HCT116 (cell line): ENCODE measurements at regions not wholly inside any gene's neighbourhood (a gene's known extent, or its start where the extent isn't known, plus 50 kb on each side); places are given as distances from the start of the nearest gene placed in this dataset.

Experiments
- ATAC-seq: fragments of 200-7000 bp; cut with Tn5 transposase; 2 replicates; pipeline ENCODE4 v1.9.1; 2020; ENCODE audit warnings: mild to moderate bottlenecking, moderate library complexity
- BruUV-seq: library from RNA; stranded (reverse); fragments of 400-500 nt; replicated peaks from 2 replicates; lab custom pipeline; 2021; lab: Mats Ljungman, UMichigan
- CTCF ChIA-PET: fragments of 300-600 bp; sonication (Branson Sonifier 250); formaldehyde crosslinking; loops from one replicate; lab custom pipeline; 2021; ENCODE audit warnings: antibody characterized with exemption; lab: Charles Lee
- POLR2A ChIA-PET: fragments of 300-600, 350-600 bp; sonication (Branson Sonifier 250); formaldehyde crosslinking; loops from one replicate; lab custom pipeline; 2021; ENCODE audit warnings: antibody characterized with exemption; lab: Charles Lee
- RAD21 ChIA-PET, 2 experiments: fragments of 300-600 bp; sonication (Branson Sonifier 250); formaldehyde crosslinking; loops; one replicate each; lab custom pipeline; 2023; ENCODE audit warnings: low total read pairs in 2 of 2; ENCODE audit not compliant: uncharacterized antibody in 2 of 2, unreplicated experiment in 2 of 2, low non-redundant PET in 1 of 2; lab: Charles Lee
- DNase-seq: peaks from one replicate; pipeline ENCODE4 v3.0.0-alpha.2; 2010; ENCODE audit warnings: low read depth, low spot score
- H2AFZ ChIP-seq: fragments of 200-600 bp; shearing (Covaris generic), sonication (generic); 2 replicates; pipeline ENCODE4 v1.6.1; 2017; ENCODE audit warnings: low read depth, mixed run types, mixed read lengths, antibody characterized with exemption, low read length; ENCODE audit not compliant: poor library complexity, severe bottlenecking
- H3K27ac ChIP-seq: 2 replicates; pipeline ENCODE4 v1.5.1; 2012; ENCODE audit warnings: low read depth, low read length
- H3K27me3 ChIP-seq: fragments of 200-600 bp; sonication (generic); 2 replicates; pipeline ENCODE4 v1.6.1; 2016; ENCODE audit warnings: mixed run types, low read length, mixed read lengths; ENCODE audit not compliant: insufficient read depth
- H3K36me3 ChIP-seq, 2 experiments: fragments of 200-500 bp in 1 of 2; fragments of 200-600 bp in 1 of 2; sonication (Bioruptor generic) in 1 of 2; sonication (generic) in 1 of 2; 2 replicates each; pipeline versions ENCODE4 v1.5.1 to v1.6.1; 2014 to 2016; ENCODE audit warnings: low read length in 2 of 2, inconsistent platforms in 1 of 2, mixed read lengths in 1 of 2, mixed run types in 1 of 2; ENCODE audit not compliant: insufficient read depth in 2 of 2, control insufficient read depth in 1 of 2
- H3K4me1 ChIP-seq, 2 experiments: fragments of 200-600 bp in 1 of 2; sonication (generic) in 1 of 2; 2 replicates each; pipeline versions ENCODE4 v1.5.1 to v1.6.1; 2012 to 2017; ENCODE audit warnings: low read length in 2 of 2, inconsistent platforms in 1 of 2, mild to moderate bottlenecking in 1 of 2, mixed read lengths in 1 of 2, mixed run types in 1 of 2, moderate library complexity in 1 of 2; ENCODE audit not compliant: insufficient read depth in 2 of 2, control insufficient read depth in 1 of 2
- H3K4me2 ChIP-seq: fragments of 200-600 bp; sonication (generic); 2 replicates; pipeline ENCODE4 v1.6.1; 2017; ENCODE audit warnings: mixed run types, low read length, mixed read lengths
- H3K4me3 ChIP-seq, 2 experiments: fragments of 200-600 bp in 1 of 2; sonication (generic) in 1 of 2; replicated peaks in 1 of 2; 2 replicates each; pipeline ENCODE4 v1.5.1; 2011 to 2016; ENCODE audit warnings: low read length in 2 of 2, control low read depth in 1 of 2, low read depth in 1 of 2, mild to moderate bottlenecking in 1 of 2, mixed read lengths in 1 of 2, mixed run types in 1 of 2
- H3K79me2 ChIP-seq: fragments of 200-600 bp; sonication (generic); 2 replicates; pipeline ENCODE4 v1.6.1; 2017; ENCODE audit warnings: mild to moderate bottlenecking, mixed run types, low read length, moderate library complexity, mixed read lengths; ENCODE audit not compliant: insufficient read depth
- H3K9ac ChIP-seq: fragments of 200-600 bp; sonication (generic); 2 replicates; pipeline ENCODE4 v1.6.1; 2016; ENCODE audit warnings: low read length, mixed read lengths
- H3K9me2 ChIP-seq: fragments of 200-600 bp; sonication (generic), shearing (Covaris generic); 2 replicates; pipeline ENCODE4 v1.6.1; 2017; ENCODE audit warnings: mixed run types, mild to moderate bottlenecking, moderate library complexity; ENCODE audit not compliant: insufficient read depth
- H3K9me3 ChIP-seq, 2 experiments: fragments of 200-500 bp in 1 of 2; fragments of 200-600 bp in 1 of 2; sonication (Bioruptor generic) in 1 of 2; sonication (generic) in 1 of 2; 2 replicates each; pipeline ENCODE4 v1.6.1; 2014 to 2017; ENCODE audit warnings: low read length in 2 of 2, mixed read lengths in 2 of 2, inconsistent platforms in 1 of 2, low read depth in 1 of 2, mild to moderate bottlenecking in 1 of 2, mixed run types in 1 of 2, moderate library complexity in 1 of 2; ENCODE audit not compliant: control insufficient read depth in 1 of 2, insufficient read depth in 1 of 2
- H4K20me1 ChIP-seq: fragments of 200-600 bp; sonication (generic), shearing (Covaris generic); 2 replicates; pipeline ENCODE4 v1.6.1; 2017; ENCODE audit warnings: mixed run types, mild to moderate bottlenecking, moderate library complexity; ENCODE audit not compliant: insufficient read depth
- EGR1 ChIP-seq: IDR thresholded peaks from 2 replicates; pipeline ENCODE4 v1.6.1; 2012; ENCODE audit warnings: low read depth
- TCF7L2 ChIP-seq: IDR thresholded peaks from 2 replicates; pipeline ENCODE4 v1.7.0; 2011; ENCODE audit warnings: borderline replicate concordance, inconsistent platforms; ENCODE audit not compliant: insufficient read depth, insufficient read length; ENCODE audit errors: extremely low read depth
- ZFX ChIP-seq: fragments of 450-650 bp; IDR thresholded peaks from 2 replicates; pipeline ENCODE4 v1.6.1; 2017
- ZNF274 ChIP-seq: fragments of 200-500 bp; sonication (Bioruptor generic); IDR thresholded peaks from 2 replicates; pipeline ENCODE4 v1.6.1; 2014; ENCODE audit warnings: mild to moderate bottlenecking, low read depth, low read length, inconsistent platforms
- intact Hi-C: fragments of 100-400 bp; cut with micrococcal nuclease; formaldehyde crosslinking; loops from 2 replicates; pipeline ENCODE4 v1.10.0; 2022
- TF ChIP-seq, protein P1 (sequence below): IDR thresholded peaks from 2 replicates; pipeline ENCODE4 v1.6.1; 2012
- TF ChIP-seq, protein P2 (sequence below): IDR thresholded peaks from 2 replicates; pipeline ENCODE4 v1.6.1; 2011; ENCODE audit warnings: mild to moderate bottlenecking, low read length, moderate library complexity; ENCODE audit not compliant: insufficient replicate concordance; ENCODE audit errors: extremely low read depth

DNA sequence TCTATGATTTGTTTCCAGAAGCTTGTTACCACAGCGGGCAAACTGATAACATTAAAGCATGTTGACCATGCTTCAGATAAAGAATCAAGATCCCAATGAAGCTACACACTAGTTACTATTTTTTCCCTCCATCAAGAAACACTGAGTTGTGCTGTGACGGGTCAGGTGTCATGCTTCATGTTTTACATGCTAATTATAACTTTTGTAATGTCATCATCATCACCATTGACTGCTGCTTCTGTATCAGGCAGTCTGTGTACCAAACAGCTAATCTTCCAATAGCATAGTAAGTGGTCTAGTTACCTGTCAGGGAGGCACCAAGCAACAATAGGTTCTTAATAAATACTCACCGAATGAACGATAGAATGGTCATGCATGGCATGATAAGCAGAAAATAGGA, 388.1 kb downstream of the THBS2 start:
- H3K9ac ChIP-seq = no peak overlapping the region
- BruUV-seq = no TSS peak
- H2AFZ ChIP-seq = no peak overlapping the region
- no peak overlapping the region for H3K4me2 ChIP-seq
- DNase-seq (no peak), ATAC-seq (no peak)
- intact Hi-C loops = no loop called here
- H3K4me3 ChIP-seq = no peak overlapping the region
- no peaks in the 10 kb centered on the region for H4K20me1 ChIP-seq
- H3K9me3 ChIP-seq = no peaks in the 10 kb centered on the region
- TF ChIP-seq TCF7L2 (no peak), EGR1 (no peak), ZNF274 (no peak), ZFX (no peak)
- TF ChIP-seq, protein P1, sequence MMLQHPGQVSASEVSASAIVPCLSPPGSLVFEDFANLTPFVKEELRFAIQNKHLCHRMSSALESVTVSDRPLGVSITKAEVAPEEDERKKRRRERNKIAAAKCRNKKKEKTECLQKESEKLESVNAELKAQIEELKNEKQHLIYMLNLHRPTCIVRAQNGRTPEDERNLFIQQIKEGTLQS = no peak
- TF ChIP-seq, protein P2, sequence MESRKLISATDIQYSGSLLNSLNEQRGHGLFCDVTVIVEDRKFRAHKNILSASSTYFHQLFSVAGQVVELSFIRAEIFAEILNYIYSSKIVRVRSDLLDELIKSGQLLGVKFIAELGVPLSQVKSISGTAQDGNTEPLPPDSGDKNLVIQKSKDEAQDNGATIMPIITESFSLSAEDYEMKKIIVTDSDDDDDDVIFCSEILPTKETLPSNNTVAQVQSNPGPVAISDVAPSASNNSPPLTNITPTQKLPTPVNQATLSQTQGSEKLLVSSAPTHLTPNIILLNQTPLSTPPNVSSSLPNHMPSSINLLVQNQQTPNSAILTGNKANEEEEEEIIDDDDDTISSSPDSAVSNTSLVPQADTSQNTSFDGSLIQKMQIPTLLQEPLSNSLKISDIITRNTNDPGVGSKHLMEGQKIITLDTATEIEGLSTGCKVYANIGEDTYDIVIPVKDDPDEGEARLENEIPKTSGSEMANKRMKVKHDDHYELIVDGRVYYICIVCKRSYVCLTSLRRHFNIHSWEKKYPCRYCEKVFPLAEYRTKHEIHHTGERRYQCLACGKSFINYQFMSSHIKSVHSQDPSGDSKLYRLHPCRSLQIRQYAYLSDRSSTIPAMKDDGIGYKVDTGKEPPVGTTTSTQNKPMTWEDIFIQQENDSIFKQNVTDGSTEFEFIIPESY = no peak
- no peaks in the 10 kb centered on the region for H3K9me2 ChIP-seq
- H3K27ac ChIP-seq = no peak overlapping the region
- RAD21 ChIA-PET = interaction anchor here in 1 of 2 experiments (0.8 kb wide), 1 partner anchor 495 kb away, joined by 3 read pairs; no protein-coding TSS in a partner anchor
- no peaks in the 10 kb centered on the region for H3K4me1 ChIP-seq
- no peaks in the 10 kb centered on the region for H3K36me3 ChIP-seq
- POLR2A ChIA-PET = no interaction called here
- no peaks in the 10 kb centered on the region for H3K79me2 ChIP-seq
- no peaks in the 10 kb centered on the region for H3K27me3 ChIP-seq
- CTCF ChIA-PET = no interaction called here
